GM23338 (cell line): ENCODE measurements at regions not wholly inside any gene's neighbourhood (a gene's known extent, or its start where the extent isn't known, plus 50 kb on each side); places are given as distances from the start of the nearest gene placed in this dataset.

Experiments
- ATAC-seq: fragments of 200-7000 bp; cut with Tn5 transposase; 3 replicates; pipeline ENCODE4 v1.9.1; 2020
- DNase-seq: peaks from one replicate; pipeline ENCODE4 v3.0.0-alpha.2; 2015; ENCODE audit warnings: low spot score
- H2AFZ ChIP-seq: fragments of 200-600 bp; sonication (generic); 2 replicates; pipeline ENCODE4 v1.8.0; 2016; ENCODE audit warnings: antibody characterized with exemption, mild to moderate bottlenecking, moderate library complexity
- H3F3A ChIP-seq: fragments of 200-600 bp; sonication (generic); replicated peaks from 2 replicates; pipeline ENCODE4 v1.8.0; 2017; ENCODE audit warnings: antibody characterized with exemption, mixed run types, low read depth
- H3K27ac ChIP-seq: fragments of 200-600 bp; sonication (generic); 2 replicates; pipeline ENCODE4 v1.6.1; 2016; ENCODE audit warnings: low read depth
- H3K27me3 ChIP-seq: fragments of 200-600 bp; sonication (generic); 2 replicates; pipeline ENCODE4 v1.8.0; 2016; ENCODE audit warnings: mild to moderate bottlenecking, mixed run types, moderate library complexity; ENCODE audit not compliant: insufficient read depth
- H3K36me3 ChIP-seq: fragments of 200-600 bp; sonication (generic); 2 replicates; pipeline ENCODE4 v1.8.0; 2016; ENCODE audit warnings: mild to moderate bottlenecking; ENCODE audit not compliant: insufficient read depth
- H3K4me1 ChIP-seq: fragments of 200-600 bp; sonication (generic); 2 replicates; pipeline ENCODE4 v1.8.0; 2016; ENCODE audit warnings: mild to moderate bottlenecking, moderate library complexity; ENCODE audit not compliant: insufficient read depth
- H3K4me2 ChIP-seq: fragments of 200-600 bp; sonication (generic); 2 replicates; pipeline ENCODE4 v1.7.1; 2017; ENCODE audit warnings: mixed run types
- H3K4me3 ChIP-seq: fragments of 200-600 bp; sonication (generic); 2 replicates; pipeline ENCODE4 v1.6.1; 2016; ENCODE audit warnings: mixed run types
- H3K79me2 ChIP-seq: fragments of 200-600 bp; sonication (generic); replicated peaks from 2 replicates; pipeline ENCODE4 v1.8.0; 2017; ENCODE audit warnings: mild to moderate bottlenecking; ENCODE audit not compliant: insufficient read depth
- H3K9me2 ChIP-seq: fragments of 200-600 bp; sonication (generic); 2 replicates; pipeline ENCODE4 v1.8.0; 2017; ENCODE audit not compliant: insufficient read depth
- H4K20me1 ChIP-seq: fragments of 200-600 bp; sonication (generic); replicated peaks from 2 replicates; pipeline ENCODE4 v1.8.0; 2017; ENCODE audit warnings: mild to moderate bottlenecking; ENCODE audit not compliant: insufficient read depth
- H3K27ac Mint-ChIP-seq: 2 replicates; pipeline ENCODE4 v1.8.0; 2020; ENCODE audit warnings: inconsistent platforms, mild to moderate bottlenecking, moderate library complexity, mixed read lengths
- H3K27me3 Mint-ChIP-seq: 3 replicates; pipeline ENCODE4 v1.8.0; 2022; ENCODE audit warnings: low read depth, mild to moderate bottlenecking, moderate library complexity, mixed read lengths, inconsistent platforms; ENCODE audit not compliant: insufficient read depth, poor library complexity
- H3K36me3 Mint-ChIP-seq: 3 replicates; pipeline ENCODE4 v1.8.0; 2021; ENCODE audit warnings: low read depth, mild to moderate bottlenecking, inconsistent platforms, moderate library complexity, mixed read lengths
- H3K4me1 Mint-ChIP-seq: 3 replicates; pipeline ENCODE4 v1.8.0; 2020; ENCODE audit warnings: mild to moderate bottlenecking, inconsistent platforms, mixed read lengths
- H3K4me3 Mint-ChIP-seq: 3 replicates; pipeline ENCODE4 v1.8.0; 2021; ENCODE audit warnings: moderate library complexity, mild to moderate bottlenecking, inconsistent platforms, mixed read lengths
- H3K9me3 Mint-ChIP-seq: 3 replicates; pipeline ENCODE4 v1.8.0; 2020; ENCODE audit warnings: moderate library complexity, mild to moderate bottlenecking, inconsistent platforms, mixed read lengths
- CREB1 ChIP-seq: fragments of 250-450 bp; sonication (Bioruptor Pico); IDR thresholded peaks from 2 replicates; pipeline ENCODE4 v1.5.0; 2020; ENCODE audit warnings: low read depth, mild to moderate bottlenecking, moderate library complexity
- EZH2 ChIP-seq: fragments of 200-600 bp; sonication (generic); IDR thresholded peaks from one replicate; pipeline ENCODE4 v1.8.0; 2017; ENCODE audit warnings: antibody characterized with exemption, mild to moderate bottlenecking, low read depth; ENCODE audit not compliant: unreplicated experiment
- EZH2phosphoT487 ChIP-seq: fragments of 200-600 bp; sonication (generic); IDR thresholded peaks from one replicate; pipeline ENCODE4 v1.8.1; 2018; ENCODE audit warnings: antibody characterized with exemption; ENCODE audit not compliant: unreplicated experiment
- JUNB ChIP-seq: IDR thresholded peaks from one replicate; pipeline ENCODE4 v1.6.1; 2016; ENCODE audit warnings: antibody characterized with exemption; ENCODE audit not compliant: unreplicated experiment
- NANOG ChIP-seq: IDR thresholded peaks from 2 replicates; pipeline ENCODE4 v1.6.1; 2016; ENCODE audit warnings: antibody characterized with exemption, borderline replicate concordance
- STAT1 ChIP-seq: IDR thresholded peaks from one replicate; pipeline ENCODE4 v1.6.1; 2016; ENCODE audit warnings: antibody characterized with exemption; ENCODE audit not compliant: unreplicated experiment
- TF ChIP-seq, protein P1 (sequence below), 2 experiments: fragments of 200-600 bp in 1 of 2; sonication (generic) in 1 of 2; conservative IDR thresholded peaks; 2 replicates each; pipeline versions ENCODE4 v1.5.1 to v1.6.1; 2016 to 2017; ENCODE audit warnings: antibody characterized with exemption in 2 of 2, low read depth in 2 of 2, mild to moderate bottlenecking in 2 of 2, moderate library complexity in 1 of 2
- TF ChIP-seq, protein P2 (sequence below): IDR thresholded peaks from one replicate; pipeline ENCODE4 v1.6.1; 2018; ENCODE audit warnings: antibody characterized with exemption; ENCODE audit not compliant: unreplicated experiment
- TF ChIP-seq, protein P3 (sequence below): IDR thresholded peaks from 2 replicates; pipeline ENCODE4 v1.6.1; 2016; ENCODE audit warnings: antibody characterized with exemption

DNA sequence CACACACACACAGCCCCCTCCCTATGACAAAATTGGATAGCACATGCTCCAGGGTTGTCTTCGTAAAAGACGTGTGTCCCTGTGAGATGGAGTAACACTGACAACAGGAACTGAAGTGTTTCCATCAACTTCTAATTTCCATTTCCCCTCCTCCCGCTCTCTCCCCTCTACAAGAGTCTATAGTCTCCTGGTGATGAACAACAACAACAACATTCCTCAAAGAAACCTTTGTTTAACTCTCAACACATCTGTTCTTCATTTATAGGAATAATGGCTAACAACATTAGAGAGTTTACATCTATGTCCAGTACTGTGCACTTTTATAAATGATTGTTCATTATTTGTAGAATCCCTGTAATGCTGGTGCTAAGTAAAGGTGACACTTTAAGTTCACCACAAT lies 205.8 kb upstream of the SSTR4 start (continued):
- TF ChIP-seq, protein P1, sequence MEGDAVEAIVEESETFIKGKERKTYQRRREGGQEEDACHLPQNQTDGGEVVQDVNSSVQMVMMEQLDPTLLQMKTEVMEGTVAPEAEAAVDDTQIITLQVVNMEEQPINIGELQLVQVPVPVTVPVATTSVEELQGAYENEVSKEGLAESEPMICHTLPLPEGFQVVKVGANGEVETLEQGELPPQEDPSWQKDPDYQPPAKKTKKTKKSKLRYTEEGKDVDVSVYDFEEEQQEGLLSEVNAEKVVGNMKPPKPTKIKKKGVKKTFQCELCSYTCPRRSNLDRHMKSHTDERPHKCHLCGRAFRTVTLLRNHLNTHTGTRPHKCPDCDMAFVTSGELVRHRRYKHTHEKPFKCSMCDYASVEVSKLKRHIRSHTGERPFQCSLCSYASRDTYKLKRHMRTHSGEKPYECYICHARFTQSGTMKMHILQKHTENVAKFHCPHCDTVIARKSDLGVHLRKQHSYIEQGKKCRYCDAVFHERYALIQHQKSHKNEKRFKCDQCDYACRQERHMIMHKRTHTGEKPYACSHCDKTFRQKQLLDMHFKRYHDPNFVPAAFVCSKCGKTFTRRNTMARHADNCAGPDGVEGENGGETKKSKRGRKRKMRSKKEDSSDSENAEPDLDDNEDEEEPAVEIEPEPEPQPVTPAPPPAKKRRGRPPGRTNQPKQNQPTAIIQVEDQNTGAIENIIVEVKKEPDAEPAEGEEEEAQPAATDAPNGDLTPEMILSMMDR (conservative IDR thresholded peaks at IDR 0.05; ENCODE audit: low read depth in 2 of 2), result no peak
- TF ChIP-seq, protein P2, sequence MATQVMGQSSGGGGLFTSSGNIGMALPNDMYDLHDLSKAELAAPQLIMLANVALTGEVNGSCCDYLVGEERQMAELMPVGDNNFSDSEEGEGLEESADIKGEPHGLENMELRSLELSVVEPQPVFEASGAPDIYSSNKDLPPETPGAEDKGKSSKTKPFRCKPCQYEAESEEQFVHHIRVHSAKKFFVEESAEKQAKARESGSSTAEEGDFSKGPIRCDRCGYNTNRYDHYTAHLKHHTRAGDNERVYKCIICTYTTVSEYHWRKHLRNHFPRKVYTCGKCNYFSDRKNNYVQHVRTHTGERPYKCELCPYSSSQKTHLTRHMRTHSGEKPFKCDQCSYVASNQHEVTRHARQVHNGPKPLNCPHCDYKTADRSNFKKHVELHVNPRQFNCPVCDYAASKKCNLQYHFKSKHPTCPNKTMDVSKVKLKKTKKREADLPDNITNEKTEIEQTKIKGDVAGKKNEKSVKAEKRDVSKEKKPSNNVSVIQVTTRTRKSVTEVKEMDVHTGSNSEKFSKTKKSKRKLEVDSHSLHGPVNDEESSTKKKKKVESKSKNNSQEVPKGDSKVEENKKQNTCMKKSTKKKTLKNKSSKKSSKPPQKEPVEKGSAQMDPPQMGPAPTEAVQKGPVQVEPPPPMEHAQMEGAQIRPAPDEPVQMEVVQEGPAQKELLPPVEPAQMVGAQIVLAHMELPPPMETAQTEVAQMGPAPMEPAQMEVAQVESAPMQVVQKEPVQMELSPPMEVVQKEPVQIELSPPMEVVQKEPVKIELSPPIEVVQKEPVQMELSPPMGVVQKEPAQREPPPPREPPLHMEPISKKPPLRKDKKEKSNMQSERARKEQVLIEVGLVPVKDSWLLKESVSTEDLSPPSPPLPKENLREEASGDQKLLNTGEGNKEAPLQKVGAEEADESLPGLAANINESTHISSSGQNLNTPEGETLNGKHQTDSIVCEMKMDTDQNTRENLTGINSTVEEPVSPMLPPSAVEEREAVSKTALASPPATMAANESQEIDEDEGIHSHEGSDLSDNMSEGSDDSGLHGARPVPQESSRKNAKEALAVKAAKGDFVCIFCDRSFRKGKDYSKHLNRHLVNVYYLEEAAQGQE, result no peak
- no peak for TF ChIP-seq STAT1
- TF ChIP-seq, protein P3, sequence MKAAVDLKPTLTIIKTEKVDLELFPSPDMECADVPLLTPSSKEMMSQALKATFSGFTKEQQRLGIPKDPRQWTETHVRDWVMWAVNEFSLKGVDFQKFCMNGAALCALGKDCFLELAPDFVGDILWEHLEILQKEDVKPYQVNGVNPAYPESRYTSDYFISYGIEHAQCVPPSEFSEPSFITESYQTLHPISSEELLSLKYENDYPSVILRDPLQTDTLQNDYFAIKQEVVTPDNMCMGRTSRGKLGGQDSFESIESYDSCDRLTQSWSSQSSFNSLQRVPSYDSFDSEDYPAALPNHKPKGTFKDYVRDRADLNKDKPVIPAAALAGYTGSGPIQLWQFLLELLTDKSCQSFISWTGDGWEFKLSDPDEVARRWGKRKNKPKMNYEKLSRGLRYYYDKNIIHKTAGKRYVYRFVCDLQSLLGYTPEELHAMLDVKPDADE, result no peak
- no peak for TF ChIP-seq JUNB
- no peak for TF ChIP-seq EZH2
- TF ChIP-seq CREB1 (CRISPR knock-in tag), result no peak
- no peak for TF ChIP-seq NANOG

DNA sequence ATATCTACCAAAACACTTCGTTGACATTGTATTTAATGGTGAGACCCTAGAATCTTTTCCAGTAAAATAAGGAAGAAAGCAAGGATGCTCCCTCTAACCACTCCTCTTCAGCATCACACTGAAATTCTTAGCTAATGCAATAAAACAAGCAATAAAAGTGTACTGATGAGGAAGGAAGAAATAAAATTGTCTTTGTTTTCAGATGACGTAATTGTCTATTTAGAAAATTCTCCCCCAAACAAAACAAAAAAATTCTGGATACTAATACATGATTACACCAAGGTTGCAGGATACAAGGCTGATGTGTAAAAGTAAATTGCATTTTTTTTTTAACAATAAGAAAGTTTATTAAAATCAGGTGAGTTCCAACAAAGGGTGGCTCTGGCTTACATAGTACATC lies 205.0 kb upstream of the SSTR4 start:
- H3K27me3 Mint-ChIP-seq, result peaks cover 2% of the 10 kb centered on the region
- Histone ChIP-seq H3K4me3 (no peak overlapping the region), H3K79me2 (no peaks in the 10 kb centered on the region), H3K36me3 (no peaks in the 10 kb centered on the region), H3K27me3 (no peaks in the 10 kb centered on the region), H3K27ac (no peak overlapping the region), H3K4me1 (no peaks in the 10 kb centered on the region), H4K20me1 (no peaks in the 10 kb centered on the region), H2AFZ (no peak overlapping the region), H3F3A (no peaks in the 10 kb centered on the region), H3K9me2 (0 out of 2 replicates have a peak, but pooled peaks cover 2% of the 10 kb centered on the region), H3K4me2 (no peak overlapping the region)
- no peak for ATAC-seq
- H3K4me1 Mint-ChIP-seq, result no peaks in the 10 kb centered on the region
- H3K9me3 Mint-ChIP-seq, result no peaks in the 10 kb centered on the region; the same call in 2 of the 3 replicates
- H3K27ac Mint-ChIP-seq, result no peak overlapping the region
- H3K4me3 Mint-ChIP-seq, result no peak overlapping the region
- H3K36me3 Mint-ChIP-seq, result no peaks in the 10 kb centered on the region
- no peak for DNase-seq
- TF ChIP-seq, protein P3, result no peak
- TF ChIP-seq EZH2 (no peak), JUNB (no peak), EZH2phosphoT487 (no peak)
- TF ChIP-seq, protein P2, result no peak
